ENCODE measurements at regions not wholly inside any gene's neighbourhood (a gene's known extent, or its start where the extent isn't known, plus 50 kb on each side); places are given as distances from the start of the nearest gene placed in this dataset.

GRCh38 chr15:95105229-95105628 is 873.9 kb downstream of the MCTP2 start:
- in situ Hi-C loops (cut with MboI; ENCODE audit: low pct_unique_long_range_greater_than_20kb, low sequenced_read_pairs, unreplicated experiment) = no loop called here
- no peak for TF ChIP-seq CTCF (IDR thresholded peaks at IDR 0.05; ENCODE audit: extremely low read depth, insufficient read depth, missing control alignments)
- DNase-seq (ENCODE audit: low spot score) = no peak

GRCh38 chr15:95106801-95107200 is 875.4 kb downstream of the MCTP2 start:
- in situ Hi-C loops (cut with MboI; ENCODE audit: low pct_unique_long_range_greater_than_20kb, low sequenced_read_pairs, unreplicated experiment) = no loop called here
- no peak for DNase-seq (ENCODE audit: low spot score)
- no peak for TF ChIP-seq CTCF (IDR thresholded peaks at IDR 0.05; ENCODE audit: extremely low read depth, insufficient read depth, missing control alignments)

GRCh38 chr15:95108673-95109072 is 877.3 kb downstream of the MCTP2 start:
- TF ChIP-seq CTCF (IDR thresholded peaks at IDR 0.05; ENCODE audit: extremely low read depth, insufficient read depth, missing control alignments) = no peak
- in situ Hi-C loops (cut with MboI; ENCODE audit: low pct_unique_long_range_greater_than_20kb, low sequenced_read_pairs, unreplicated experiment) = no loop called here
- no peak for DNase-seq (ENCODE audit: low spot score)

GRCh38 chr15:95111969-95112368 is 880.6 kb downstream of the MCTP2 start:
- in situ Hi-C loops (cut with MboI; ENCODE audit: low pct_unique_long_range_greater_than_20kb, low sequenced_read_pairs, unreplicated experiment) = no loop called here
- no peak for DNase-seq (ENCODE audit: low spot score)

GRCh38 chr15:95113041-95113440 is 881.7 kb downstream of the MCTP2 start:
- TF ChIP-seq CTCF (IDR thresholded peaks at IDR 0.05; ENCODE audit: extremely low read depth, insufficient read depth, missing control alignments) = no peak
- no peak for DNase-seq (ENCODE audit: low spot score)
- in situ Hi-C loops (cut with MboI; ENCODE audit: low pct_unique_long_range_greater_than_20kb, low sequenced_read_pairs, unreplicated experiment) = no loop called here

More at GRCh38 chr15:95111969-95112368, 880.6 kb downstream of the MCTP2 start:
- no peak for TF ChIP-seq CTCF (IDR thresholded peaks at IDR 0.05; ENCODE audit: extremely low read depth, insufficient read depth, missing control alignments)

GRCh38 chr15:95119041-95119610 is 887.8 kb downstream of the MCTP2 start:
- DNase-seq (ENCODE audit: low spot score) = no peak
- no peak for TF ChIP-seq CTCF (IDR thresholded peaks at IDR 0.05; ENCODE audit: extremely low read depth, insufficient read depth, missing control alignments)
- in situ Hi-C loops (cut with MboI; ENCODE audit: low pct_unique_long_range_greater_than_20kb, low sequenced_read_pairs, unreplicated experiment) = no loop called here

- TF ChIP-seq CTCF (IDR thresholded peaks at IDR 0.05; ENCODE audit: extremely low read depth, insufficient read depth, missing control alignments) = no peak
- no peak for DNase-seq (ENCODE audit: low spot score)
- in situ Hi-C loops (cut with MboI; ENCODE audit: low pct_unique_long_range_greater_than_20kb, low sequenced_read_pairs, unreplicated experiment) = no loop called here
Observed at GRCh38 chr15:95120595-95120994, 889.2 kb downstream of the MCTP2 start.
